HG02759 (cell line): ENCODE measurements at regions not wholly inside any gene's neighbourhood (a gene's known extent, or its start where the extent isn't known, plus 50 kb on each side); places are given as distances from the start of the nearest gene placed in this dataset.

Experiments
- ATAC-seq: cut with Tn5 transposase; IDR thresholded peaks from one replicate; pipeline ENCODE4 v1.9.1; 2021; ENCODE audit warnings: mild to moderate bottlenecking, moderate library complexity; ENCODE audit not compliant: unreplicated experiment

DNA sequence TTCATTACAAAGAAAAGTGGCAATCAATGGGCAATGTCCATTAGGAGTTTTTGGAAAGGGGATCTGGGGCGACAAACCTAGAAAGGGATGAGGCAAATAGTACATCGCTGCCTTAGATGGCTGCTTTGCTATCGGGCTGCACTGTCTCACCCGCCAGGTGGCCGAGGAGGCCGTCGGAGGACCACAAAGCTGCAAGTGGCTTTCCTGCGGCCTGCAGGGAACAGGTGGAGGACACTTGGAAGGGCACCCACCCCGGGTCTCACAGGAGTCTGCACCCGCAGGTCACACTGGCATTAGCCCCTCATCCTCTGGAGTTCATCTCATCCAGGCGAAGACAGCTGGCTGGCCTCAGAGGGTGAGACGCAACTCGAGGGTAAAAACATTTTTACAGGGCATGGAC lies 1392.5 kb downstream of the AACS start:
- ATAC-seq: no peak

DNA sequence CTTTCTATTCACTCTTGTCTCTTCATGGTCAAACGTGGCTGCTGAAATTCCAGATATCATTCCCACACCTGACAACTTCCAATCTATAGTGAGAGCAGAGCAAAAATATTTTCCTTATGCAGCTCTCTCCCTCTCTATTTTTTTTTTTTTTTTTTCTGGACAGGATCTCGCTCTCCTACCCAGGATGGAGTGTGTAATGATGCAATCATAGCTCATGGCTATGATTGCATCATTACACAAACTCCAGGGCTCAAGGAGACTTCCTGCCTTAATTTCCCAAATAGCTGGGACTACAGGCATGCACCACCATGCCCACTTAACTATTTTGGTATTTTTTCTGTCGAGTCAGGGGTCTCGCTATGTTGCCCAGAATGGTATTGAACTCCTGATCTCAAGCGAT lies 1398.9 kb downstream of the AACS start:
- ATAC-seq: no peak

DNA sequence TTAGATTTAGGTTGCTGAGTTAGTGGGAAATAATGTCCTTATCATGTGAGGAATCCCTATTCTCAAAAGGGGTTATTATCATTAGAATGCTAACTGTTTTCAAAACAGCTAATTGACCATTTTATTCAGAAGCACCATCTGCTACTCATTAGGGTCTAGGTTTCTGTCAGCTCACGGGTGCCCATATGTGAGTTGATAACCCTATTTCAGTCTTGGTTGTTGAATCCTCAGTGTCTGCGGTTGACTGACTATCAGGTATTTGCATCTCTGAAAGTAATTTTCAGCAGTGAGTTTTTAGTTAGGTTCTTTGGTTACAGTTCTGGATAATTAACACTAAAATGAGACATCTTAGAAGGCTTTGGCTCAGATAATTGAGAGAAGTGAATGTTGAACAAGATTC lies 1404.0 kb downstream of the AACS start:
- ATAC-seq: no peak

DNA sequence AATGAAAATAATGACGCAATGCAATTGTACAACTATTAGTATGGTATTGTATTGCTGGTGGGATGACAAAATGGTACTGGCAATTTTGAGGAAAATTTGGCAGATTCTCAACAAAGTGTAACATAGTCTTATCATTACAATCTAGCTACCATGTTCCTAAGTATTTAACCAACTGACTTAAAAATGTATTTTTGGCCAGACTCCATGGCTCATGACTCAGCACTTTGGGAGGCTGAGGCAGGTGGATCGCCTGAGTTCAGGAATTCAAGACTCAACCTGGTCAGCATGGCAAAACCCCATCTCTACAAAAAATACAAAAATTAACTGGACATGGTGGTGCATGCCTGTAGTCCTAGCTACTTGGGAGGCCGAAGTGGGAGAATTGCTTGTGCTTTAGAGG lies 1409.5 kb downstream of the AACS start:
- no peak for ATAC-seq

DNA sequence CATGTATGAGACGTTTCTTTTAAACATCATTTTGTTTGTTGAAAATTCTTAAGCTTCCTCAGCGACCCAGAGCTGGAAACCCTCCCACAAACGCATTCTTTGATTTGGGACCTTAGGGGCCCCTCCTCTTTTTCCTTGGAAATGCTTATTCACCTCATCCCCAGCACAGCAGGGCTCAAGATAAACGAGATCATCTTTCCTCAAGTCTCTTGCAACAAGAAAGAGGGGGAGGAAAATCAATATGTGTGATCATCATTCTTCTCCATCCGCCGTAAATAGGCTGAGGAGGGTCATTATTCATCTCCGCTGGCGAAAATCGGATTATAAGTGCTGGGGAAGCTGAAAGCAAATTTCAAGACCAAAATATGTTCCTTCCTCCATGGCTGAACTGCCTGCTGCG lies 1415.2 kb downstream of the AACS start:
- no peak for ATAC-seq

DNA sequence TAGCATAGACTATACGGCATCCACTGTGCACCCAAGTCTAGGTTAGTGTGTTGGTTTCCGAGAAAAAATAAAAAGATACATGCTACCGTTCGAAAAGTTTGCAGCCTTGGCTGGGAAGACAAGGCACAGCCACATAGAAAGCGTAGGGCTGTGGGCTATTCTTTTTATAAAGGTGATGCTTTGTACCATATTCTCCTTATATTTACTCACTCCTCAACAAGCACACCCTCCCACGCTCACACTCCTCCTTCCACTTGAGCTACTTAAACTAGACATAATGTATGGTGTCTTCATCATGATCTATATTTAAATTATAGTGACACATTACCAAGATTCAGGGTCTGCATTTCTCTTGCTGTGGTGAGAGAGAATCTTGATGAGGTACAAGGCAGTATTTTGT lies 1416.5 kb downstream of the AACS start:
- ATAC-seq: no peak

DNA sequence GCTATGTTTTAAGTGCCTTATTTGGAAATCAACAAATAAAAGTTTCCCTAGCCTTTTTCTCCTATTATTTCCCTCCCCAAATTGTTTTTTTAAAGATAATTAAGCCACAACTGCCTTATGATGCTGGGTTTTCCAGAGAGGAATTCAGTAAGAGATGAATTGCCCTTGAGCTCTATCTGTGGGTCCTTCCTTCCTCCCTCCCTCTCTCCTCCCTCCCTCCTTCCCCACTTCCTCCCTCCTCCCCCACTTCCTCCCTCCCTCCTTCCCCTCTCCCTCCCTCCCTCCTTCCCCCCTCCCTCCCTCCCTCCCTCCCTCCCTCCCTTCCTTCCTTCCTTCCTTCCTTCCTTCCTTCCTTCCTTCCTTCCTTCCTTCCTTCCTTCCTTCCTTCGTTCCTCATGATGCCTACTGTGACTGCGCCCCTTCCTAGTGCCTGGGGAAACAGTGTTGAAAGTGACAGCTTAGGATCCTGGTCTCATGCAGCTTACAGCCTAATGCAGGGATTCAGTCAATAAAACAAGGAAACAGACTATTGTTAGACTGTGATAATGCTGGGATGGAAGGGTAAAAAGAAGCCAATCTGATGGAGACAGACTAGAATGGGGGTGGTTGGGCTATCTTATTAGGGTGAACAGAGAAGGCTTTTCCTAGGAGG lies 1417.1 kb downstream of the AACS start:
- no peak for ATAC-seq

DNA sequence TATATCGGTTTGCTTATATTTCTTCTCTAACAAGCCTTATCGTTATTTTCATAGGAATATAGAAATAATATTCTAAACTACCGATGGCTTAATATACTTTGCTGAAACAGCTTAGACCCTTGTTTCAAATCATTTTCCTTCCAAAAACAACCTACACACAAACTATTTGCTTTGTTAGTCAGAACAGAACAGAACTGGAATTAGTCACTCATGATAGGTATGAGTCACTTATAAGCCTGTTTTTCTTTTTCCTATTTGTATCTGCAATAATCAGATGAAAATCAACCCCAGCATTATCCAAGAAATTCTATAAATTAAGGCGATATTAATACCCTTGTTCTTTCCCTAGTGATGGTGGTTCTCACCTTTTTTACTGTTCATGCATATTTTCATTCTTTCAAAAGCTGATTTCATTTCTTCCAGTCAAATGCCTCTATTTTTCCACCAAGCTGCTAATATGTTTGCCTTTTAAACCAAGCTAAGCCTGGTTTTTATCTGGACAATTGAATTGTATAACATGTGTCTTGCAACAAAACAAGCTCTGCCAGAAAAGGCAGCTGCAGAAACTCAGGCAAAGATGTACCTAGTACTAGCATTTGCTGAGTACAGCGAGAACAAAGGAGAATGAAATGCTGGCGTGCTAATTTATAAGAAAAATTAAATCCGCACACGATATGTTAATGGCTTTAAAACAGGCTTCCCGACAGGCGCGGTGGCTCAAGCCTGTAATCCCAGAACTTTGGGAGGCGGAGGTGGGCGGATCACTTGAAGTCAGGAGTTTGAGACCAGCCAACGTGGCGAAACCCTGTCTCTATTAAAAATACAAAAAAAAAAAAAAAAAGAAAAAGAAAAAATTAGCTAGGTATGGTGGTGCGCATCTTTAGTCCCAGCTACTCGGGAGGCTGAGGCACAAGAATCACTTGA lies 1418.2 kb downstream of the AACS start:
- no peak for ATAC-seq

DNA sequence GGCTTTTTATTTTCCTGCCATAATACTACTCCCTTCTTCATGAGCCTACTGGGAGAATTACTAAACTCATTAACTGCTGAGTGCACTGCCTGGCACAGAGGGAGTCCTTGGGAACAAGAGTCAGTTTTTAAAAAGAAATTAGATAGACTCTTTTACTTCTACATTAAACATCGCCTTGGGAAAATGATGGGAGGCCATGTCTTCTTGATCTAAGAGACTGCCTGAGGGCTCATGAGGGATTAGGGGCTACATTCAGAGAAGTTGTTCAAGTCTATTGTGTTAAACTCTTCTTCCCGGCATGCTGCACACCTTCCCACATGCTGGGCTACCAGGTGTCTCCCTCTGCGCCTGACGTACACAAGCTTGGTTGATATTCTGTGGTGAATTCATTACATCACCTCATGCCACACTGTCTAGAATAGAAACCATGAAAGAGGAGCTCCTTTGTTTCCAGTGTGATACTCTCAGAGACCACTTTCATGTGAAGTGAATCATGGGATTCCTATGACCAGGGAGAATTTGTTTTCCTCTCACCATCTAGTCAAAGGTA lies 1422.3 kb downstream of the AACS start:
- no peak for ATAC-seq

DNA sequence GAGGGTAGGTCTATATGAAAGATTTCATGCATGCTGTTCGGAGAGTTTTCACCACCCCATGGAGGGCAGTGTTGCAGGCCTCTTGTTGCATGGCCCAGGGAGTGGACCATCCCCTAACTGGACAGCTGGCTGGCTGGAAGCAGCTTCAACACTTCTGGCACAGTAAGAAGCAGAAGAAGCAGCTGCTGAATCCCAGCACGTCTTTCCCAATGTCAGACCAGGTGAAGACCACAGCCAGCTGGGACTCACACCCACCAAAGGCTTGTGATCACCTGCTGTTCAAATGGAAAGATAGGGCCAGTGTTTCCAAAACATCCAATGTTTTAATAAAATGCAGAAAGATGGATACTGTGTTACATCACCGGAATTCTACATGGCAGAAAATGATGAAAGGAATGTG lies 1423.6 kb downstream of the AACS start:
- no peak for ATAC-seq

DNA sequence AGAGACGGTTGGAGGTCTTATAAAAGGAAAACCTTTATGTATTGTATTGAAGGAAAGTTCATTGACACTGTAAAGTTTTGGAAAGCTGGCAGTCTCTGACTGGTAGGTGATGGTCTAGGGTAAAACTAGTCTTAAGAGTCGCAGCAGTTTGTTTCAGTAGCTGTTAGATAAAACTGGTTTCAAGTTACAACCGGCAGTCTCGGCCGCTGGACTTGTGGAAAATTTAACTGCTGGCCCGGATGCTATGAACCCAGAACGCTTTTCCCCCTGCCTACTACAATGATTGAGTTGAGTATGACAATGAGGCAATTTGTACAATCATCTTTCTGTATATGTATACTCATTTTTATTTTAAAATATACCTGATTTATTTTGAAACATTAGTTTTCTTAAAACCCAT lies 1426.9 kb downstream of the AACS start:
- no peak for ATAC-seq

DNA sequence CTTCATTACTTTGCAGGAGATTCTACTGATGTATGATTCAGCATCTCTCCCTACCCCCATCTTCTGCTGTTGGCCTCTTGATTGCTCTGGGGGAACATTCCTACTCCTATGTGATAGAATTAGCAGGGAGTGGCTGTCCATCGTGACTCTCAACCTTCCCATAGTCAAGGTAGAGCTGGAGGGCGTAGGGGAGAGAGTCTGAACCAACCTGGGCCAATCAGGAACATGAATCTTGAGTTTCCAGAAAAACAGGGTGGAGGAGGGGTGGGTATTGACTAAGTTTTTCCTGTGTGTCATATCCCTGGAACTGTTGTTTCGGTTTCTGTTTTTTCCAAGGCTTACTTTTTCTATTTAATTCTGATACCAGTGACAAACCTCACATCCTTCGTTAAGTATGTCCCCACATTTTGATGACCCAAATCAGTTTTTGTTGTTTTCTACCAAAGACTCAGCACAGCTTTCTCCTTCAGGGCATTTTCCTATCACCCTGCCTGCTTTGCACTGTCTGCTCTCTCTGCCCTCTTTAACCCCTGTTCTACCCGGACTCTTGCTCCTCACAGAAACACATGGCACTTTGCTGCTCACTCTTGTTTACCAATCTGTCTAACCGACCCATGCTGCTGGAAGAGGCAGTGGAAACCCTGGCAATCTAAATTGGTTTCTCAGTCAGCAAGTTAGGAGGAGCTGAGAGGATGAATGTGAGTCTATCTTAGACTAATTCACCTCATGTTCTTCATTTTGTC lies 1428.3 kb downstream of the AACS start:
- ATAC-seq: no peak

DNA sequence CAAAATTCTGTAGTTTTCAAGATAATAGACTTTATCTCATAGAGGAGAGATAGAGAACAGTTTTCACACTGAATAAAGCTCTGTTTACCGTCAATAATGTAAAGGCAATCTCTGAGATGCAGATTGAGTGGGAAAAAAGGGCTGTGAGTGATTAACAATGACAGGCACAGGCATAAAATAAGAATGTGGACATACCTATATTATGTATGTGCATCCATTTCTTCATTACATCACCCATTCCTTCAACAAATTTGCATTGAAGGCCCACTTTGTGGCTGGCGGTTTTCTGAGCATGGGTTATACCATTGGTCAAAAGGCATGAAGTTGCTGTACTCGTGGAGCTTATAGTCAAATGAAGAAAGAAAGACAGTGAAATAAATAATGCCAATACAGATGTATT lies 1431.0 kb downstream of the AACS start:
- ATAC-seq: no peak

DNA sequence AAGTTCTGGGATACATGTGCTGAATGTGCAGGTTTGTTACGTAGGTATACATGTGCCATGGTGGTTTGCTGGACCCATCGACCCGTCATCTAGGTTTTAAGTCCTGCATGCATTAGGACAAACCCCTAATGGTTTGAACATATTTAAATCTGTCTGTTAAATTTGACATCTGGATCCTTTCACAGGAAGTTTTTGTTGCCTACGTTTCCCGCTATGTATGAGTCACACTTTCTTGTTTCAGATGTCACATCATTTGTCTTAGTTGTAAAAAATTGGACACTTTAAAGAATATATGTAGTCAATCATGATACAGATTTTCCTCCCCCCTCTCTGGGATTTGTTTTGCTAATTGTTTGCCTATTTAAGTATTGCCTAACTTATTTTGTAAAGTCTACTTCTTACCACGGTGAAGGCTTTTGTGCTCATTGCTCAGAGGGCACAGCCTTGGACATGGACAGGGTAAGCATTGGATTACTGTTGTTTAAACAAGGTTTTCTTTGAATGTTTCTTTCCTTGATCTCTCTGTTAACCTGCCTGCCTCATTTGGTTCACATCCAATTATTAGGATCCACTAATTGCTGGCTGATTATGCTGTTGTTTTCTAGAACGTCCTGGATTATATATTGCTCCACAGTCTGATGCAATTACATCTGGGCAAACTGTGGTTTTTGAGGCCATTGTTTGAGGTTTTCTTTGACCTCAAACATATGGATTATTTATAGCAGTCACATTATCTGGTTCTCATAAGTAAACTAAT lies 1441.4 kb downstream of the AACS start:
- ATAC-seq: no peak

DNA sequence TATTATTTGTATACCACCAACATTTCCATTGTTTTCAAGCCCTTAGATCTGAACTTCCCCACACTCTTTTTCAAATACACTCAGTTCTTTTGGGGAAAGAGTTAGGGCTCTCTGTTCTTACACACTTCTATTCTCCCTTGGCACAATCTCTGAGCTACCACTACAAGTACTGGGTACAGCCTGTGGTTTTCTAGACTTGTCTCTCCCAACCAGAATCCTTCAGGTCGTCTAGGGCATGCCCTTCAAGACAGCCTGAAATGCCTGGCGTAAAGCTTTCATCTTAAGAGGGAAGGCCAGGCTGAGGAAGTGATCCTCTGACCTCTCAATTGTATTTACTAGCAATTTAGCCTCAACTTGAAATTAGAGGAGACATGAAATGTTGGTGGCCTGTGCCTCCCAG lies 1442.0 kb downstream of the AACS start:
- no peak for ATAC-seq

DNA sequence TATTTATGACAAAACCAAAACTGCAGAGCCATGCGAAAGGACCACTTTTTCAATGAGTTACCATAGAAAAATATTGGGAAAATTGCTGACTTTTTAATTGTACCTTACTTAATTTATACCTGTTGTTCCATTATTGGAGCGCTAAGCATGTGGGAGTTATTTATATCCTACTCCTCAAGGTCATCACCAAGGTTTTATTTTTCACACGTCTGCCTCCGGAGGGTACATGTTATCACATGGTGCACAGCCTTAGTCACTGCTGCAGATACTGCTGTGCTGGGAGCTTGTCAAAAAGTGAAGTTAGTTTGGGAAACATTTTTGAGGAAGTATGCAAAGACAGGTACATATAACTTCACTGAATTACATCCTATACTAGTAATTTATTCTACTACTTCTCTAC lies 1444.3 kb downstream of the AACS start:
- no peak for ATAC-seq

DNA sequence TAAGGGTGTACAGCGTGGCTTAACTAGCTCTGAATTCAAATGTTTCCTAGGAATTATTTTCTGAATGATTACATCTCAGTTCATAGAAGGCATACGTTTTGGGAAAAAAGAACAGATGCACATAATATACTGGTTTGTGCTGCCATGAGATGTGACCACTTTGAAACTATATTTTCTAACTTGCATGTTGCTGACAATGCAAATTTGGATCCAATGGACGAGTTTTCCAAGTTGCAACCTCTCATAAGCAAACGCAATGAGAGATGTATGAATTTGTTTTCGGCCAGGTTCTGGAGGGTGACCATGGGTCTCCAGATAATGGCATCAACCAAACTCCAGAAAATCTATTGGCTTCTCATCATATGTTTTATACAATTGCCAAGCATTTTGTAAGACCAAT lies 1445.4 kb downstream of the AACS start:
- no peak for ATAC-seq

DNA sequence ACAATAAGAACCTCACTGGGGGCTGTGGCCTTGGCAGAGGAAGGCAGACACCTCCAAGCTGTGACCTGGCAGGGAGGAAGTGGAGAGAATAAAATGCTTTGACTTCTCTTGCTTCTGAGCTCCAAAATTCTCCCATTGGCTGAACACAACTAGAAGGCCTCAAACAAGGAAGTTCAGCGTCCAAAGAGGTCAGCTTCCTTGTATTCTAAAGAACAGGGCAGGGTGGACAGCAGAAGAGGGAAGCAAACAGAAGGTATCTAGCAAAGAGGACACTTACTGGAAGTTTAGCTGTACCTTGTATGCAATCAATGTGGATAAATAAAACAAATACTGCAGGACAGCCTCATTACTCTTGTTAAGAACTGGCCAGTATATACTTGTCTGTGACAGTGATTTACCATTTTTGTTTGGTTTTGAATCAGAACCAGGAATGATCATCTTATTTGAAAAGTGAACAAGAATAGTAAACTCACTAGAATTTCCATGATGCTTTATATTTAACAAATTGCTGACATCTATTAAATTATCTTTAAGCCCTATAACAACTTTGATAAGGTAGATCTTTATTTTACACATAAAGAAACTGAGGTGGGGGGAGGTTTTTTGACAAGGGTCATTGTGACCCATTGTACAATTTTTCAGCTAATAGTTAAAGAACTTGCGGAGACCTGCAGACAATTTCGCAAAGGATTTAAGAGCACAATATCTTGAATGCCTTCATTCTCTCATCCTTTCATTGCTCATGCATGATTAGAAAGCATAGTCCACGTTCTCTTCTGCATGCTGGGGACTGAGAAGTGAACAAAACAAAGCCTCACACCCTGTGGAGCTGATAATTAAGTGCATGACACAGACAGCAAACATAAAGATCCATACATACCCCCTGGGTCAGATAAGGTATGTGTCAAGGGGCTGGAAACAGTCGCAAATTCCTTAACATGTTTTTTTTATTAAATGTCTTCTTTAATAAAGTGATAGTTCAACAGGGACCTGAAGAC lies 1448.0 kb downstream of the AACS start:
- ATAC-seq: no peak

DNA sequence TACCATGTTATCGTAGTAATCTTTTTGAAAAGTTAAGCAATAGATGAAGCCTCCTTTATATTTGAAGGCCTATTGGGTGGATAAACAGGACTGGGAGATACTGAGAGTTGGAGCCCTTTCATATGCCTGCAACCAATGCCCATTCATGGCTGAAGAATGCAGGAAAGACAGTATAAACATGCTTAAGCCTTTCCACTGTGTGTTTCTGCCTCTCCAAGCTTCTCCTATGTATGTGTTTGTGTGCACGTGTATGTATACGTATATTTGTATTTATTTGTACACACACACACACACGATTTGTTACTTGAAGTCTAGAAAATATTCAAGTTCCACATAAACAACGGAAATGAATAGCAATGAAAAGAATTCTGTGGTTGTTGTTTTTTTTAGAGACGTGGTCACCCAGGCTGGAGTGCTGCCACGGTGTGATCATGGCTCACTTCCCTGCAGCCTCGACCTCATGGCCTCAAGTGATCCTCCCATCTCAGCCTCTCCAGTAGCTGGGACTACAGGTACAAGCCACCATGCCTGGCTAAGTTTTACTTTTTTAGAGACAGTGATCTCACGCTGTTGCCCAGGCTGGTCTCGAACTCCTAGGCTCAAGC lies 1453.5 kb downstream of the AACS start:
- no peak for ATAC-seq
